Type B pancreatic cell (in vitro differentiated cells): ENCODE measurements at regions not wholly inside any gene's neighbourhood (a gene's known extent, or its start where the extent isn't known, plus 50 kb on each side); places are given as distances from the start of the nearest gene placed in this dataset.

Experiments used
- DNase-seq: peaks from one replicate; pipeline ENCODE4 v3.0.0; 2021; ENCODE audit warnings: mixed read lengths; ENCODE audit not compliant: unreplicated experiment; ENCODE audit errors: extremely low spot score
- H3K27ac Mint-ChIP-seq: 2 replicates; pipeline ENCODE4 v1.8.0; 2021; ENCODE audit warnings: mild to moderate bottlenecking, mixed read lengths
- H3K27me3 Mint-ChIP-seq: 2 replicates; pipeline ENCODE4 v1.8.0; 2021; ENCODE audit warnings: mixed read lengths
- H3K36me3 Mint-ChIP-seq: 2 replicates; pipeline ENCODE4 v1.8.0; 2021; ENCODE audit warnings: mixed read lengths
- H3K4me1 Mint-ChIP-seq: one replicate; pipeline ENCODE4 v1.8.0; 2021; ENCODE audit warnings: mixed read lengths; ENCODE audit not compliant: unreplicated experiment
- H3K4me3 Mint-ChIP-seq: 2 replicates; pipeline ENCODE4 v1.8.0; 2021; ENCODE audit warnings: mild to moderate bottlenecking, mixed read lengths
- H3K9me3 Mint-ChIP-seq: 2 replicates; pipeline ENCODE4 v1.8.0; 2021; ENCODE audit warnings: mixed read lengths
- TF ChIP-seq, protein P1 (sequence below): fragments of 200-600 bp; sonication (generic); conservative IDR thresholded peaks from 2 replicates; pipeline ENCODE4 v1.5.0; 2021; ENCODE audit warnings: antibody characterized with exemption, mild to moderate bottlenecking

DNA sequence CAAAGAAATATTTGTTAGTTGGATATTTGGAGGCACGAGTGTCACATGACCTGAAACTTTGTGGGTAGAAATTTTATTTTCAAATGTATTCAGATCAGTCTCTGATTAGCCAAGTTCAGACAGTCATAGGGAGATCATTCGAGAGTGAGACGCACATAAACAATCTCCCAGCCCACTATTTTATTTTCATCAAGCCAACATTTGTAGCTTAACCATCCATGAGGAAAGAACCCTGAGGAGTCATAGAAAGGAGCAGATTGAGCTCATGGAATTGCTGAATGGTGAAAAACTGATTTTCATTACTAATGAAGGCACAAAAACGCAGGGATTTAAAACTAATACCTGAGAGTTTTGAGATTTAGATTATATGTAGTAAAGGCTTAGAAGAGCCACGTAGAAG is 548.7 kb downstream of the NSUN3 start:
- Mint-ChIP-seq H3K36me3 (no peaks in the 10 kb centered on the region), H3K4me3 (no peak overlapping the region), H3K27ac (no peak overlapping the region), H3K27me3 (no peaks in the 10 kb centered on the region), H3K9me3 (no peaks in the 10 kb centered on the region), H3K4me1 (no peaks in the 10 kb centered on the region)
- TF ChIP-seq, protein P1, sequence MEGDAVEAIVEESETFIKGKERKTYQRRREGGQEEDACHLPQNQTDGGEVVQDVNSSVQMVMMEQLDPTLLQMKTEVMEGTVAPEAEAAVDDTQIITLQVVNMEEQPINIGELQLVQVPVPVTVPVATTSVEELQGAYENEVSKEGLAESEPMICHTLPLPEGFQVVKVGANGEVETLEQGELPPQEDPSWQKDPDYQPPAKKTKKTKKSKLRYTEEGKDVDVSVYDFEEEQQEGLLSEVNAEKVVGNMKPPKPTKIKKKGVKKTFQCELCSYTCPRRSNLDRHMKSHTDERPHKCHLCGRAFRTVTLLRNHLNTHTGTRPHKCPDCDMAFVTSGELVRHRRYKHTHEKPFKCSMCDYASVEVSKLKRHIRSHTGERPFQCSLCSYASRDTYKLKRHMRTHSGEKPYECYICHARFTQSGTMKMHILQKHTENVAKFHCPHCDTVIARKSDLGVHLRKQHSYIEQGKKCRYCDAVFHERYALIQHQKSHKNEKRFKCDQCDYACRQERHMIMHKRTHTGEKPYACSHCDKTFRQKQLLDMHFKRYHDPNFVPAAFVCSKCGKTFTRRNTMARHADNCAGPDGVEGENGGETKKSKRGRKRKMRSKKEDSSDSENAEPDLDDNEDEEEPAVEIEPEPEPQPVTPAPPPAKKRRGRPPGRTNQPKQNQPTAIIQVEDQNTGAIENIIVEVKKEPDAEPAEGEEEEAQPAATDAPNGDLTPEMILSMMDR, result no peak
- DNase-seq, result no peak

- no peak for DNase-seq
- Mint-ChIP-seq H3K27me3 (no peaks in the 10 kb centered on the region), H3K36me3 (no peaks in the 10 kb centered on the region), H3K27ac (no peak overlapping the region), H3K4me3 (no peak overlapping the region), H3K9me3 (peaks cover 5% of the 10 kb centered on the region), H3K4me1 (peaks cover 7% of the 10 kb centered on the region)
- TF ChIP-seq, protein P1, result no peak
These were observed 549.8 kb downstream of the NSUN3 start for GRCh38 chr3:94612631-94613030.

DNA sequence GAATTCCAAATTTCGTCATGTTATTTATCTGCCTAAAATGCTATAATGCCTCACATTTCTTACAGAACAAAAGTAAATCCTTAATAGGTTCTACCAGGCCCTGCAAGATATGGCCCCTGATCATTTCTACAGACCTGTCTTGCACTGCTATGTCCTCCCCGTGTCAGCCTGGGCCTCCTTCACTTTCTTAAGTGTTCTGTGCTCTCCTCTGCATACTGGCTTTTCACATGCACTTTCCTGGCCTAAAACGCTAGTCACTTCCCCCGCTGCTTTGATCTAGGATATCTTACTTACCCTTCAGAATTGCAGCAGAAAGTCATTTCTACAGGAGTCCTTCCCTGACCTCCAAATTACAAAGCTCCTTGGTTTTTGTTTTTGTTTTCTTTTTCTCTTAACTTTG is 551.3 kb downstream of the NSUN3 start:
- Mint-ChIP-seq H3K4me1 (peaks cover 7% of the 10 kb centered on the region), H3K27me3 (no peaks in the 10 kb centered on the region), H3K36me3 (no peaks in the 10 kb centered on the region), H3K4me3 (no peak overlapping the region), H3K9me3 (peaks cover 5% of the 10 kb centered on the region), H3K27ac (no peak overlapping the region)
- DNase-seq, result no peak
- TF ChIP-seq, protein P1, result no peak

- Mint-ChIP-seq H3K27ac (no peak overlapping the region), H3K36me3 (no peaks in the 10 kb centered on the region)
- TF ChIP-seq, protein P1, result no peak
These were observed 552.6 kb downstream of the NSUN3 start for GRCh38 chr3:94615275-94616065.

DNA sequence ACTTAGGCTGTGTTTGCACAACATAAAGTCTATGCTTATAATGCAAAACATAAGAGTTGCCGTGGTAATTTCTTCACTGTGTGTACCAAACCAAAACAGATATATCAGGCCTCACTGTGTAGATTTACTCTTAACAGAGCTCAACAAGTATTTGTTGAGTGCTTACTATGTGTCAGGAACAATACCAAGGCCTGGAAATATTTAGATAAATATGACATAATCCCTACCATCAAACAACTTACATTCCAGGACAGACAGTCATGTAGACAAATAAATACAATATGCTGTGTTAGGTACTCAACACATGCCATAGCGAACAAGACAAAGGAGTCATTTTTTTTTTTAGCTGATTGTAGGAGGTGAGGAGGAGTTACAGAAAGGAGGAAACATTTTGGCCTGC is 554.0 kb downstream of the NSUN3 start:
- H3K27me3 Mint-ChIP-seq, result no peaks in the 10 kb centered on the region
- peaks cover 5% of the 10 kb centered on the region for H3K9me3 Mint-ChIP-seq
- H3K4me1 Mint-ChIP-seq, result peaks cover 7% of the 10 kb centered on the region
- no peaks in the 10 kb centered on the region for H3K36me3 Mint-ChIP-seq
- no peak overlapping the region for H3K27ac Mint-ChIP-seq
- no peak overlapping the region for H3K4me3 Mint-ChIP-seq
- DNase-seq, result no peak
- TF ChIP-seq, protein P1, result no peak

More at GRCh38 chr3:94615275-94616065, 552.6 kb downstream of the NSUN3 start:
- no peak overlapping the region for H3K4me3 Mint-ChIP-seq
- H3K4me1 Mint-ChIP-seq, result peaks cover 7% of the 10 kb centered on the region
- H3K9me3 Mint-ChIP-seq, result peaks cover 5% of the 10 kb centered on the region
- no peaks in the 10 kb centered on the region for H3K27me3 Mint-ChIP-seq
- DNase-seq, result no peak
